ENCODE measurements at regions not wholly inside any gene's neighbourhood (a gene's known extent, or its start where the extent isn't known, plus 50 kb on each side); places are given as distances from the start of the nearest gene placed in this dataset.

- peaks cover 10% of the 10 kb centered on the region; the same call in 1 of the 2 replicates for H3F3A ChIP-seq (ENCODE audit: low read depth)
- no peak overlapping the region for H3K9ac ChIP-seq (ENCODE audit: low read depth, low read length, poor library complexity, severe bottlenecking)
- H3K36me3 ChIP-seq (ENCODE audit: insufficient read depth, low read length) = no peaks in the 10 kb centered on the region
- H3K9me2 ChIP-seq (replicated peaks; ENCODE audit: low read depth, low read length) = no peaks in the 10 kb centered on the region
- H3K9me3 ChIP-seq (ENCODE audit: insufficient read depth, low read depth, low read length) = no peaks in the 10 kb centered on the region
- no peaks in the 10 kb centered on the region for H4K20me1 ChIP-seq (ENCODE audit: insufficient read depth, low read length, poor library complexity, severe bottlenecking)
- H3K4me1 ChIP-seq (ENCODE audit: insufficient read depth, low read length, poor library complexity, severe bottlenecking) = peaks cover 17% of the 10 kb centered on the region
- no peak overlapping the region for H3K4me3 ChIP-seq (ENCODE audit: low read length, poor library complexity, severe bottlenecking)
- H2AFZ ChIP-seq (ENCODE audit: low read length) = no peak overlapping the region
- no peak overlapping the region for H3K4me2 ChIP-seq (ENCODE audit: low read depth, low read length, poor library complexity, severe bottlenecking)
- no peak for TF ChIP-seq EZH2phosphoT487 (IDR thresholded peaks at IDR 0.05; ENCODE audit: borderline replicate concordance)
- TF ChIP-seq CTCF (conservative IDR thresholded peaks at IDR 0.05; ENCODE audit: low read length) = no peak
- H3K27me3 ChIP-seq (ENCODE audit: insufficient read depth, low read length, poor library complexity, severe bottlenecking) = no peaks in the 10 kb centered on the region
- no peaks in the 10 kb centered on the region for H3K79me2 ChIP-seq (ENCODE audit: insufficient read depth, low read length)
These were observed 180.6 kb upstream of the TAB2 start for GRCh38 chr6:149136913-149137286.

- Histone ChIP-seq H3K9me2 (replicated peaks; ENCODE audit: low read depth, low read length) (no peaks in the 10 kb centered on the region), H3K4me2 (ENCODE audit: low read depth, low read length, poor library complexity, severe bottlenecking) (no peak overlapping the region), H3K9me3 (ENCODE audit: insufficient read depth, low read depth, low read length) (peaks cover 4% of the 10 kb centered on the region; the same call in 1 of the 2 replicates), H3K79me2 (ENCODE audit: insufficient read depth, low read length) (no peaks in the 10 kb centered on the region), H3K9ac (ENCODE audit: low read depth, low read length, poor library complexity, severe bottlenecking) (no peak overlapping the region), H3K4me3 (ENCODE audit: low read length, poor library complexity, severe bottlenecking) (no peak overlapping the region), H3K36me3 (ENCODE audit: insufficient read depth, low read length) (no peaks in the 10 kb centered on the region), H3F3A (ENCODE audit: low read depth) (peaks cover 10% of the 10 kb centered on the region; the same call in 1 of the 2 replicates), H4K20me1 (ENCODE audit: insufficient read depth, low read length, poor library complexity, severe bottlenecking) (no peaks in the 10 kb centered on the region), H2AFZ (ENCODE audit: low read length) (no peak overlapping the region), H3K27me3 (ENCODE audit: insufficient read depth, low read length, poor library complexity, severe bottlenecking) (no peaks in the 10 kb centered on the region), H3K4me1 (ENCODE audit: insufficient read depth, low read length, poor library complexity, severe bottlenecking) (peaks cover 17% of the 10 kb centered on the region)
- TF ChIP-seq CTCF (conservative IDR thresholded peaks at IDR 0.05; ENCODE audit: low read length) = no peak
These were observed 179.9 kb upstream of the TAB2 start for GRCh38 chr6:149137594-149137993.

- Histone ChIP-seq H3K9me2 (replicated peaks; ENCODE audit: low read depth, low read length) (no peaks in the 10 kb centered on the region), H3K4me1 (ENCODE audit: insufficient read depth, low read length, poor library complexity, severe bottlenecking) (peaks cover 17% of the 10 kb centered on the region), H3K9ac (ENCODE audit: low read depth, low read length, poor library complexity, severe bottlenecking) (no peak overlapping the region), H3K4me2 (ENCODE audit: low read depth, low read length, poor library complexity, severe bottlenecking) (no peak overlapping the region), H3K79me2 (ENCODE audit: insufficient read depth, low read length) (no peaks in the 10 kb centered on the region), H3K4me3 (ENCODE audit: low read length, poor library complexity, severe bottlenecking) (no peak overlapping the region), H3K27me3 (ENCODE audit: insufficient read depth, low read length, poor library complexity, severe bottlenecking) (no peaks in the 10 kb centered on the region), H3K9me3 (ENCODE audit: insufficient read depth, low read depth, low read length) (peaks cover 8% of the 10 kb centered on the region; the same call in 1 of the 2 replicates), H3F3A (ENCODE audit: low read depth) (peaks cover 10% of the 10 kb centered on the region; the same call in 1 of the 2 replicates), H2AFZ (ENCODE audit: low read length) (no peak overlapping the region), H4K20me1 (ENCODE audit: insufficient read depth, low read length, poor library complexity, severe bottlenecking) (no peaks in the 10 kb centered on the region), H3K36me3 (ENCODE audit: insufficient read depth, low read length) (no peaks in the 10 kb centered on the region)
- no peak for TF ChIP-seq CTCF (conservative IDR thresholded peaks at IDR 0.05; ENCODE audit: low read length)
- TF ChIP-seq EZH2phosphoT487 (IDR thresholded peaks at IDR 0.05; ENCODE audit: borderline replicate concordance) = no peak
These were observed 179.4 kb upstream of the TAB2 start for GRCh38 chr6:149138089-149138488.
